Endothelial cell of umbilical vein (primary cell): ENCODE measurements at regions not wholly inside any gene's neighbourhood (a gene's known extent, or its start where the extent isn't known, plus 50 kb on each side); places are given as distances from the start of the nearest gene placed in this dataset.

ENCODE experiments used
- BruUV-seq: library from RNA; stranded (reverse); fragments of 400-500 nt; replicated peaks from 2 replicates; lab custom pipeline; 2021; lab: Mats Ljungman, UMichigan
- CTCF ChIA-PET: fragments of 300-600, 350-600 bp; sonication (Branson Sonifier 250); formaldehyde crosslinking; loops from one replicate; lab custom pipeline; 2021; ENCODE audit warnings: antibody characterized with exemption, inconsistent platforms; lab: Charles Lee
- POLR2A ChIA-PET: fragments of 300-600, 350-600 bp; sonication (Branson Sonifier 250); formaldehyde crosslinking; loops from one replicate; lab custom pipeline; 2021; ENCODE audit warnings: antibody characterized with exemption, inconsistent platforms; lab: Charles Lee
- DNase-seq: peaks from one replicate; pipeline ENCODE4 v3.0.0-alpha.2; 2011; ENCODE audit warnings: low read depth, low spot score
- FAIRE-seq: peaks from 2 replicates; lab custom pipeline; 2011; peaks lifted over from hg19 to GRCh38; lab: Jason Lieb, UNC
- H2AFZ ChIP-seq: 2 replicates; pipeline ENCODE4 v1.6.0; 2012; ENCODE audit warnings: low read depth, low read length, control low read depth, inconsistent platforms
- H3K27ac ChIP-seq: 2 replicates; pipeline ENCODE4 v1.5.1; 2011; ENCODE audit warnings: low read depth, mild to moderate bottlenecking, control low read depth, low read length, moderate library complexity; ENCODE audit not compliant: insufficient read depth
- H3K27me3 ChIP-seq, 2 experiments: 2 replicates each; pipeline versions ENCODE4 v1.6.0 to v1.6.1; 2011; ENCODE audit warnings: low read length in 2 of 2, mixed read lengths in 1 of 2; ENCODE audit not compliant: control insufficient read depth in 2 of 2, insufficient read depth in 2 of 2
- H3K36me3 ChIP-seq, 2 experiments: 2 replicates in 1 of 2; 3 replicates in 1 of 2; pipeline ENCODE4 v1.5.1; 2011; ENCODE audit warnings: low read length in 2 of 2, mild to moderate bottlenecking in 1 of 2, moderate library complexity in 1 of 2; ENCODE audit not compliant: control insufficient read depth in 2 of 2, insufficient read depth in 2 of 2; ENCODE audit errors: extremely low read depth in 1 of 2
- H3K4me1 ChIP-seq: 3 replicates; pipeline ENCODE4 v1.5.1; 2011; ENCODE audit warnings: mild to moderate bottlenecking, low read length; ENCODE audit not compliant: control insufficient read depth, insufficient read depth; ENCODE audit errors: extremely low read depth
- H3K4me2 ChIP-seq: 2 replicates; pipeline ENCODE4 v1.6.1; 2011; ENCODE audit warnings: low read length, control low read depth, mixed read lengths; ENCODE audit not compliant: insufficient read depth
- H3K4me3 ChIP-seq, 3 experiments: fragments of 200-600 bp in 1 of 3; sonication (generic), shearing (Covaris generic) in 1 of 3; replicated peaks in 1 of 3; 2 replicates each; pipeline ENCODE4 v1.5.1; 2011 to 2016; ENCODE audit warnings: control low read depth in 3 of 3, low read length in 3 of 3, mild to moderate bottlenecking in 2 of 3, inconsistent platforms in 1 of 3, low read depth in 1 of 3, moderate library complexity in 1 of 3; ENCODE audit not compliant: insufficient read depth in 1 of 3
- H3K79me2 ChIP-seq: 2 replicates; pipeline ENCODE4 v1.6.0; 2012; ENCODE audit warnings: low read length, inconsistent platforms; ENCODE audit not compliant: control insufficient read depth, insufficient read depth
- H3K9ac ChIP-seq: replicated peaks from 2 replicates; pipeline ENCODE3; 2011; ENCODE audit warnings: low read length, control low read depth; ENCODE audit not compliant: insufficient read depth; ENCODE audit errors: extremely low read depth
- H3K9me1 ChIP-seq: replicated peaks from 3 replicates; pipeline ENCODE4 v1.6.0; 2011; ENCODE audit warnings: mild to moderate bottlenecking, low read length; ENCODE audit not compliant: control insufficient read depth, insufficient read depth; ENCODE audit errors: extremely low read depth
- H3K9me3 ChIP-seq: replicated peaks from 2 replicates; pipeline ENCODE4 v1.5.1; 2012; ENCODE audit warnings: low read length, inconsistent platforms; ENCODE audit not compliant: control insufficient read depth, insufficient read depth
- H4K20me1 ChIP-seq: replicated peaks from 2 replicates; pipeline ENCODE3; 2011; ENCODE audit warnings: mild to moderate bottlenecking, low read length; ENCODE audit not compliant: control insufficient read depth, insufficient read depth; ENCODE audit errors: extremely low read depth
- CTCF ChIP-seq, 2 donors: IDR thresholded peaks; 1 replicate in 1 of 2; 2 replicates in 1 of 2; pipeline ENCODE4 v1.5.1; 2011; ENCODE audit warnings: low read length in 2 of 2, mild to moderate bottlenecking in 2 of 2, moderate library complexity in 2 of 2, control low read depth in 1 of 2, inconsistent platforms in 1 of 2, low read depth in 1 of 2; ENCODE audit not compliant: insufficient read depth in 1 of 2; ENCODE audit errors: extremely low read depth in 1 of 2
- EZH2 ChIP-seq: IDR thresholded peaks from 2 replicates; pipeline ENCODE4 v1.6.1; 2012; ENCODE audit warnings: borderline replicate concordance, low read depth, mild to moderate bottlenecking, moderate library complexity, low read length, inconsistent platforms; ENCODE audit not compliant: severe bottlenecking
- FOS ChIP-seq: IDR thresholded peaks from 2 replicates; pipeline ENCODE4 v1.6.1; 2011; ENCODE audit warnings: mild to moderate bottlenecking, low read length, moderate library complexity, borderline replicate concordance; ENCODE audit not compliant: insufficient read depth
- GATA2 ChIP-seq: IDR thresholded peaks from 2 replicates; pipeline ENCODE4 v1.7.0; 2011; ENCODE audit warnings: low read depth, mild to moderate bottlenecking, moderate library complexity, mixed read lengths, low read length; ENCODE audit not compliant: insufficient read length, insufficient read depth
- JUN ChIP-seq: IDR thresholded peaks from 2 replicates; pipeline ENCODE4 v1.6.1; 2011; ENCODE audit warnings: borderline replicate concordance, low read depth; ENCODE audit not compliant: insufficient read length, insufficient read depth
- MAX ChIP-seq: IDR thresholded peaks from 2 replicates; pipeline ENCODE4 v1.6.1; 2011; ENCODE audit not compliant: insufficient read depth, insufficient read length
- MYC ChIP-seq: IDR thresholded peaks from one replicate; pipeline ENCODE4 v1.6.1; 2011; ENCODE audit warnings: mild to moderate bottlenecking, low read depth, low read length
- POLR2A ChIP-seq: IDR thresholded peaks from 2 replicates; pipeline ENCODE4 v1.6.1; 2012; ENCODE audit warnings: low read depth, mild to moderate bottlenecking, control low read depth, low read length
- POLR2AphosphoS5 ChIP-seq: IDR thresholded peaks from 2 replicates; pipeline ENCODE4 v1.6.1; 2012; ENCODE audit warnings: low read depth, mild to moderate bottlenecking, control low read depth, low read length, moderate library complexity; ENCODE audit not compliant: insufficient read depth
- dilution Hi-C: fragments of 300-500 bp; cut with MboI; formaldehyde crosslinking; loops from one replicate; pipeline ENCODE4 v1.15.0; 2019; ENCODE audit warnings: low sequenced_read_pairs; ENCODE audit not compliant: extremely low pct_ligation_motif_present
- intact Hi-C: fragments of 100-400 bp; cut with micrococcal nuclease; formaldehyde crosslinking; loops from one replicate; pipeline ENCODE4 v1.10.0; 2022

GRCh38 chr4:23355258-23355657 lies 534.6 kb downstream of the PPARGC1A start:
- CTCF ChIA-PET: no interaction called here
- Histone ChIP-seq H3K9ac (no peak overlapping the region), H2AFZ (no peak overlapping the region), H4K20me1 (no peaks in the 10 kb centered on the region), H3K9me1 (no peaks in the 10 kb centered on the region), H3K27ac (no peak overlapping the region), H3K4me2 (no peak overlapping the region), H3K79me2 (no peaks in the 10 kb centered on the region), H3K9me3 (no peaks in the 10 kb centered on the region), H3K36me3 (no peaks in the 10 kb centered on the region), H3K4me3 (no peak overlapping the region), H3K27me3 (no peaks in the 10 kb centered on the region), H3K4me1 (no peaks in the 10 kb centered on the region)
- POLR2A ChIA-PET: no interaction called here
- no peak for FAIRE-seq
- DNase-seq: no peak
- intact Hi-C loops: no loop called here
- BruUV-seq: no TSS peak
- TF ChIP-seq MAX (no peak), EZH2 (no peak), POLR2A (no peak), MYC (no peak), FOS (no peak), GATA2 (no peak), POLR2AphosphoS5 (no peak), CTCF (IDR thresholded peaks at IDR 0.05; ENCODE audit: extremely low read depth in 1 of 2, insufficient read depth in 1 of 2, low read depth in 1 of 2, low read length in 2 of 2) (no peak), JUN (no peak)
- dilution Hi-C loops: no loop called here
